Cardiac septum (tissue), 1 donor: ENCODE measurements at regions not wholly inside any gene's neighbourhood (a gene's known extent, or its start where the extent isn't known, plus 50 kb on each side); places are given as distances from the start of the nearest gene placed in this dataset.
"Not testable (repeated sequence)": the region's sequence is repeated elsewhere in the genome, so short reads cannot be mapped to it uniquely, and the experiment has no call there.

Experiments
- DNase-seq: peaks from one replicate; pipeline ENCODE4 v3.0.0-alpha.2; 2020; ENCODE audit warnings: low spot score
- intact Hi-C: fragments of 100-400 bp; cut with DNase I; formaldehyde crosslinking; loops from one replicate; pipeline ENCODE4 v1.14.0; 2022
- donor health status: DM: no; HTN: no; CAD: no.

DNA sequence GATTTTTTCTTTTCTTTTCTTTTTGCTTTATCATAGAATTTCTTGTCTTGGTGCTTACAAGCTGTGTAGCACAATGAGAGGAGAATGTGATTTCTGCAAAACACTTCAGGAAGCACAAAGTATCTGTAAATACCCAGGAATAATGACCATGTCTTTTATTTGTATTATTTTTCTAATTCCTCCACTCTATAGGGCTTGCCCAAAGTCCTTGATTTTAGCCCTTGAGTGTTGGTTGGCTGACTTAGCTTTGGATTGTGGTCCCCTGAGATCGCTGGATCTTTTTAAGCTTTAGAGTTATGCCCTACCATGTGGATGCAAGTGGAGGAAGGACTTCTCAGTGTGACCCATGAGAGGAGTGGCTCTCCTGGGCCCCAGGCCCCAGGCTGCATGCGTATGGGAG is 52.2 kb downstream of the HOXC4 start:
- intact Hi-C loops, DNase-seq: not testable (repeated sequence)

GRCh38 chr12:54106252-54106651 is 52.6 kb downstream of the HOXC4 start:
- intact Hi-C loops: not testable (repeated sequence)
- peak; percentile 66 for DNase-seq

DNA sequence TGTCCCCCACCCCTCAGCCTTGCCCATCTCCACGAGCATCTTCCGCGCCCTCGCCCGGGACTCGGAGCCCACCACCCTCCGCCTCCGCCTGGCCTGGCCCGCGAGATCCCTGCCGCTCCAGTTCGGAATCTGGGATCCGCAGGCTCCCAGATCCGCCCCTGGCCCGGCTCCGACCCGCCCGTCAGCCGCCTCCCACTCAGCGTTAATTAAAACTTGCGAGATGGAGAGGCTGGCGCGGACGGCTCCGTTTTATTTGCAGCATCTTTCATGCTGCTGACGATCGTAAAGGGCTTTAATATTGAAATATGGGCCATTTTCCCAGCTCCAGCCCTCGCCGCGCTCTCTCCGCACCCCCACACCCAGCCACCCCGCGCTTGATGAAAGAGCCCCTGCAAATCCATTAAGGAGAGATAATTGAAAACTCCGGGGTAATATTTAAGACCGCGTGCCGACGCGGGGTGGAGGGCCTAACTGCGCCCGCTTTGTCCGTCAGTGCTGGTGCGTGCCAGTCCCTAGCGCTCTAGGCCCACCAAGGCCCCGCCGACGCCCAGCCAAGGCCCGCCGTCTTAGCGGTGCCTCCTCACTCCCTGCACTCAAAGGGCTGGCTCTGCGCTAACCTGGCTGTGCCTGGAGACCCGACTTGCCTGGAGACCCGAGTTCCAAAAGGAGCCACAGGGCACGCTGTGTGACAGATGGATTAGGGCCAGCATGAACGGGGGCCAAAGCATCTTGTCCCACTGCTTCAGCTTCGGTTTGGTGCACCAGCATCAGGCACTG is 53.4 kb downstream of the HOXC4 start:
- peak; percentile 64 for DNase-seq
- intact Hi-C loops: not testable (repeated sequence)

DNA sequence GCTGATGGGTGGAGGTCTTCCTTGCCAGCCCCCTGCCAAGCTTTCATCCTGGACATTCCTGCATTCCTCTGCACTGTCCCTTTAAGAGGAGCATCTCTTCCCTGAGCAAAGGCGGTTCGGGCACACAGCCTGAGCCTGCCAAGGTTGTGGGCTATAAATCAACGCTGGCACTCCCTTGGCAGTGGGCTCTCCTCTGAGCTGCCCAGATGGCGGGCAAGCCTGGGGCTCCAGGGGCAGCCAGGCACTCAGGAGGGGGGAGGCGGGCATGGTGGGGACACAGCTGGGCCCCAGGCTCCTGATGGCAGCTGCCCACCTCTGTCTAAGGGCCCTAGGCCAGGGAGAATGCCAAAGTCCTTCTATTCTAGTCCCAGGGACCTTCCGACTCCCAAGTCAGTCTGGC is 58.7 kb downstream of the HOXC4 start:
- peak; percentile 63 for DNase-seq
- intact Hi-C loops: not testable (repeated sequence)

- DNase-seq: peak; percentile 38
- intact Hi-C loops: not testable (repeated sequence)
Measured at GRCh38 chr12:54116055-54116454, 62.4 kb downstream of the HOXC4 start.

GRCh38 chr12:54117392-54117791 is 63.8 kb downstream of the HOXC4 start:
- intact Hi-C loops: not testable (repeated sequence)
- peak; percentile 1 for DNase-seq

- intact Hi-C loops, DNase-seq: not testable (repeated sequence)
Measured at GRCh38 chr12:54119082-54119481, 65.4 kb downstream of the HOXC4 start.

DNA sequence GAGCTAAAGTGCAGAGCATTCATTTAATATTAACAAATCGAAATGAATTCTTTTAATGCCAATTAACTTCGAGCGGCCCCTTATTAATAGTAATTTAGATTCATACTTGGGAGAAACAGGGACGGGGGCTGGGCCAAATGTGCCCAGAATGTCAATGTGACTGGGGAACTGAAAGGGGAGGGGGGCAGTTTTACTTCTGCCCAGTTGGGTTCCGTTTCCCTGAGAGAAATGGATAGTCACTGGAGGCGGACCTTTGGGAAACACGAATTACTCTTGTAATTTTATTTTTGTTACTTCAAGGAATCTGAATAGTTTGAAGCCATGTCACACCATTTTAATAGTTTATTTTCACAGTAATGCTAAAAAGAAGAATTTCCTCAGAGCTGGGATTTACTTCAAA is 64.8 kb downstream of the SMUG1 start:
- DNase-seq, intact Hi-C loops: not testable (repeated sequence)

DNA sequence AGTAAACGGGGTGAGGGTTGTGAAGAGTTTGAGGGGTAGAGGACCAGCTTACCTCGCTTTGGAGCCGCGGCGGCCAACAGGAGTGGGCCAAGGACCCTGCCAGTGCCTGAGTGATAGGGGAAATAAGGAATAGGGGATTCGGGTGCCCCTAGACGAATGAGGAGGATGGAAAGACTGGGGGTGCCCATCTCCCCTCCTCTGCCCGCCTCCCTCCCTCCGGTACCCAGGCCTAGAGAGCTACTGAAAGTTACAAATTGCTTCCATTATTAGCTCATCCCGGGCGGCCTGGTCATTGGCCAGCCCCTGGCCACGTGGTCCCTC is 63.1 kb downstream of the SMUG1 start:
- intact Hi-C loops: not testable (repeated sequence)

GRCh38 chr12:54126029-54126695 is 62.6 kb downstream of the SMUG1 start:
- DNase-seq: no peak
- intact Hi-C loops: no loop called here

More for the DNA sequence above, 63.1 kb downstream of the SMUG1 start:
- DNase-seq: not testable (repeated sequence)

- intact Hi-C loops: no loop called here
- no peak for DNase-seq
Measured at GRCh38 chr12:54126696-54127537, 61.9 kb downstream of the SMUG1 start.

- intact Hi-C loops: no loop called here
- no peak for DNase-seq
Measured at GRCh38 chr12:54127538-54128259, 61.1 kb downstream of the SMUG1 start.

DNA sequence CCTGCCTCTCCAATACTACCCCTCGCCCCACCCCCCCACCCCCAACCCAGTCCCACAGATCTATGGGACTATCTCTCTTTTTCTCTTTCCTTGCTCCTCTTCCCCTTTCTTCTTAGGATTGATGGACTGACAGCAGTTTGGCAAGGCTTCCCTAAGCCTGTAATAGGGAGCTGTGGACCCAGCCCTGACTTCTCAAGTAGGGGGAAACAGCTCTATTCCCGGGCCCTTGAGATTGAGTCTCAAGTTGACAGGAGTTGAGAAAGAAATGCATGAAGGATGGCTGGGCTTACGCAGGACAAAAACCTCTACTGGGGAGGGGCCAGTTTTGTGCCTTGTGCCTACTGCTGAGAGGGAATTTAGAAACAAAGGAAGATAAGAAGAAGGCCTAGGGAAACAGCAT is 60.4 kb downstream of the SMUG1 start:
- intact Hi-C loops: no loop called here
- no peak for DNase-seq

DNA sequence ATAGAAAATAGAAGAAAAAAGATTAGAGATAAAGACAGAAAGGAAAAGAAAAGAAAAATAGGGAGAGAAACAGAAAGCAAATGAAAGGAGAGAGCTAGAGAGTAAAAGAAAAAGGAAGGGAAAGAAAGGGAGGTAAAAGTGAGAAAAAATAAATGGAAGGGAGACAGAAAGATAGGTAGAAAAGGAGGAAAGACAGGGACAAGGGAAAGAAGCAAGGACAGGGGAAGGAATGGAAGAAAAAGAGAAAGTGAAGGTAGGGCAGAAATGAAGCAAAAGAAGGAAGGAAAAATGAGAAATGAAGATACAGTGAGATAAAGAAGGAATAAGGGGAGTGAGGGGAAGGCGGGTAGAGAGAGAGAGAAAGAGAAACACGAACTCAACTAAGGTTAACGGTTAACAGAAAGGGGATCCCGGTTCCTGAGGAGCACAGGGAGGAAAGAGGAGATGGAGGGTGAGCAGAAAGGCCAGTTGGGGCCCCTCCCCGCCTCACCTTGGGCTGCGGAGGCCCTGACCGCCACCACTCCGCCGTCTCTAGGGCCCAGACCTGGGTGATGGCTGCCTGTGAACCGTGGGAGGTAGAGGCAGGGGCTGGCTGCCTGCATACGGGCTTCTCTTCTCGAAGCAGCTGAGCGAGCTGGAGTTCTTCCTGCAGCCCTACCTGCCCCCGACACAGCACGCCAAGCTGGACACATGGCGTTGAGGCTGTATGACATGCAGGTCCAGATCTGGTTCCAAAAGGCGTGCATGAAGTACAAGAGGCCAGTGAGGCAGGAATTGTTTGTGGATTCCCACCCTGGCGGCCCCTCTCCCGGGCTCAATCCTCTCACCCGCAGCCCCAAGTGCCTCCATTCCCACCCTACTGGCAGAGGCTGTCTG is 59.5 kb downstream of the SMUG1 start:
- intact Hi-C loops: no loop called here
- DNase-seq: no peak
